MV-4-11 (cell line): ENCODE measurements at regions not wholly inside any gene's neighbourhood (a gene's known extent, or its start where the extent isn't known, plus 50 kb on each side); places are given as distances from the start of the nearest gene placed in this dataset.

Source experiments
- DNase-seq: peaks from one replicate; lab custom pipeline; 2025; lab: John Stamatoyannopoulos, UW

GRCh38 chr4:20353646-20354045, 101.9 kb downstream of the SLIT2 start:
- peak; percentile 25 for DNase-seq

DNA sequence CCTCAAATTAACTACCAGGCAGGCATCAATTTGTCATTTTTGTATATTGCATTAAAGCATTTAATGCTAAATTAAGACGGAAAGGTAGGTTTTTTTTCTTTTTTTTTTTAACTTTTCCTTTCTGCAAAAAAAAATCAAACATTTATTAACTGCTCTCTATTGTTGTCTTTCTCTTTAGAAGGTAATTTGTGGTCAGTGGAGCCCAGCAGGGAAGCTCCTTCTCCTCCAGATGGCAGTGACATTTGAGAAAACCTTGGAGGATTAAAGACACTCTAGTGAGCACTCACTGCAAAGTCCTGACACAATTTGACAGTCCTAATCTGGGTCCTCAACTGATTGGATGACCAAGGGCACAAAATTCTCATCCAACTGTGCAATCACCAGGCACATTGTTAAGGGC, 102.4 kb downstream of the SLIT2 start:
- no peak for DNase-seq

- DNase-seq = no peak
Measured at GRCh38 chr4:20356565-20356964, 104.9 kb downstream of the SLIT2 start.

GRCh38 chr4:20358110-20358509, 106.4 kb downstream of the SLIT2 start:
- no peak for DNase-seq

GRCh38 chr4:20359692-20360091, 108.0 kb downstream of the SLIT2 start:
- DNase-seq = peak; percentile 90

DNA sequence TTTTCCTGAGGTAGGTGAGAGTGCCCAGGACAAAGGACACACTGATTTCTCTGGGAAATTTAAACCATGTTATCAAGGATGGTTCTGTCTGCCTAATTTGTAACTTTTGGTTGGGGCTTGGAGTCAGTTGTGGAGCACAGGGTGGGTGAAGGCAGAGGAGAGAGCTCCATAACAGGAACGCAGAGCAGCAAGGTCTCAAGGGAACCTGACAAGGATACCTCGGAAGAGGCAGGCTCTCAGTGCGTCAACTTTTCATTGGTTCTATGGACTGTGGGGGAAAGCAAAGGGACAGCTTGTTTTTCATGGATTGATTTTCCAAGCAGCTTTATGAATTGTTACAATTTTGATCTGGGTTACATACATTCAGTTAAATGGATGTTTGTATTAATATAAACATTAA, 110.4 kb downstream of the SLIT2 start:
- no peak for DNase-seq

- DNase-seq = no peak
Measured at GRCh38 chr4:20364969-20365368, 113.3 kb downstream of the SLIT2 start.

DNA sequence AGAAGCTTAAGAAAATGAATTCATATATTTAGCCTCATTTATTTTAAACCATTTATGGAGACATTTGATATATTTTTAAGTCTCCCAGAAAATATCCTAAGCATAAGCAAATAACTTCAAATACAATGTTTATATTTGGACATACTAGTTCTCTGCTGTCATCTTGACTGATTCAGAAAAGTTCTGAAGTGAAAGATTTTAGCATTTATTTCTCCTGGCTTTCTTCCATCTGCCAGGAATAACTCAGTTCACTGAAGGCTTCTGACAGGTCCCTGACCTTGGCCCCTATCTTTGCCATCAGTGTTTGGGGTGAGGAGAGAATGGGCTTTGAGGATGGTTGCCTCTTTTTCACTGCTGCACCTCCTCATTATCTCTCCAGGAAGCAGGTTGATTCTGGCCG, 115.7 kb downstream of the SLIT2 start:
- DNase-seq = no peak

DNA sequence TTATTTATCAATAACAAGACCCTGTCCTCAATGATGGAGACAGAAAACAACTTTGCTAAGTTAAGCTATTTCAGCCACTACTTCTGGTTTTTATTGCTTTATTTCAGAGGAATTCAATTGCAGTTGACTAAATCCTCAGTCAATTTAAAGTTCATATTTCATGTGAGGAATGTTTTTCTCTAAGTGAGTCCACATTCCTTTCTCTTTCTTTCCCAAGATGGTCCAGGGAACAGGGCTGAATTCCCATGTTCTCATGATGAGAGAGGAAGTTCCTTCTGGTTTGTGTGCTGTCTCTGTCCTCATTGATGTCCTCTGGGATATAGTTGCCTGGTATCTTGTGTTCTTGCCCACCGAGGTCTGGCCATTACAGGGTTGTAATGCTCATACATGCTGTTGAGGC, 117.2 kb downstream of the SLIT2 start:
- no peak for DNase-seq

DNA sequence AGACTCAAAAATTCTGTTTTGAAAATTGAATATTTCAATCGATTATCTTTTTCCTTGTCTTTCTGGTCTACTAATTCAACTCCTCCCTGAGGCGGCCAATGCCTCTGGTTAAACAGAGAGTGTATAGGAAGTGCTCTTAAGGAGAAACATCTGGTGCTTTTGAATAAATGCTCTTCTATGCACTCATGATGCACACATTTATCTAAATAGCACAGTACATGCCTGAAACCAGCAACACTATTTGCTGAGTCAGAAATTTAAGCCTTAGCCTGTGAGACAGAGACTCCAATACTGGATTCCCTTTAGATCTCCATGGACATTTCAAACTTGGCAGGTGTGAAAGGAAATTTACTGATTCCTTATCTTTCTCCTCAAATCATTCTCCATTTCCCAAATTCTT, 118.6 kb downstream of the SLIT2 start:
- DNase-seq = no peak

DNA sequence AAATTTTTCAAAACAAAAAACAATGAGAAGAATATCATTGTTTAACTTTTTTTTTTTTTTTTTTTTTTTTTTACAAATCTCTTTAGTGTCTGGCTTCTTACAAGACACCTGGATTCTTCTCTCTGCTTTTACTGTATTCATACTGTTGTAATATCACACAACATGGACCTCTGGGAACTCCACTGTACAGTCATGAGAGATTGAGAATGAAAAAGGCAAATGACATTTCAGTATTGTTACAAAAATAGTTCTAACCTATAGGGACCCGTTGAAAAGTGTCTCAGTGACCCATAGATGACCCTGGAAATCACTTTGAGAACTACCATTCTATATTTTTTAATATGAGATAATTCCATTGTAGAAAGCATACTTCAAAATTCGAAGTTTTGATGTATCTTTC, 124.4 kb downstream of the SLIT2 start:
- no peak for DNase-seq

DNA sequence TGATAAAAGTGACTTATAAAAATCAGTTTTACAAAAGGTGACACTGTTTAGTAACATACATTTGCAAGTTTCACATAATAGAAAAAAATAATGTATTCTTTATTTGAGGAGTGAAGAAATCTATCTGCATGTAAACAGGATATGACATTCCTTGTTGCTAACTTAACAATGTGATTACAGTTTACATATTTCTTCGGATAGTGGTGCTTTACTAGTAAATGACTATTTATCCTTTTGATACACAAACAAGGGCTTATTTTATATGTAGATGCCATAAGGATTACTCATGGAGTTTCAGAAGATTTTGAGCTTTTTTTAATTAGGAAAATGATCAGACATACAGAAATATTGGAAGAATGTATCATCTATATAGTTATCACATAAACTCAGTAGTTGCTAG, 126.5 kb downstream of the SLIT2 start:
- no peak for DNase-seq

DNA sequence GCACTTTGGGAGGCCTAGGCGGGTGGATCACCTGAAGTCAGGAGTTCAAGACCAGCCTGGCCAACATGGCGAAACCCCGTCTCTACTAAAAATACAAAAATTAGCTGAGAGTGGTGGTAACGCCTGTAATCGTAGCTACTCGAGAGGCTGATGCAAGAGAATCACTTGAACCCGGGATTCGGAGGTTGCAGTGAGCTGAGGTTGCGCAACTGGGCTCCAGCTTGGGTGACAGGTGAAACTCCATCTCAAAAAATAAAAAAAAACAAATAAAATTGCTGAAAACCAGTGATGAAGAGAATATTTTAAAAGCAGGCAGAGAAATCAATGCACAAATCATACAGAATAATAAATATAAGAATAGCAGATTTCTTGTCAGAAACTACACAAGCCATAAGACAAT, 129.3 kb downstream of the SLIT2 start:
- DNase-seq = no peak

DNA sequence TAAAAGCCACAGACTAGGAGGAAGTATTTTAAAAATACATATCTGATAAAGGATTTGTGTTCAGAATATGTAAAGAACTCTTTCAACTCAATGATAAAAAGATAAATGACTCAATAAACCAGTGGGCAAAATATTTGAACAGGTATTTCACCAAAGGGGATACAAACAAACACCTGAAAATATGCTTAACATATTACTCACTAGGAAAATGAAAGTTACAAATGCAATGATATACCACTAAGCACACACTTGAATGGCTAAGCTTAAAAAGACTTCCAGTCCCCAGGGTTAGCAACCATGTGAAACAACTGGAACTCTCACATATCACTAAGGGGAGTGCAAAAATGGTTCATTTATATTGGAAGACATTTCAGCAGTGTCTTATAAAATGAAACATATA, 131.6 kb downstream of the SLIT2 start:
- DNase-seq = no peak

DNA sequence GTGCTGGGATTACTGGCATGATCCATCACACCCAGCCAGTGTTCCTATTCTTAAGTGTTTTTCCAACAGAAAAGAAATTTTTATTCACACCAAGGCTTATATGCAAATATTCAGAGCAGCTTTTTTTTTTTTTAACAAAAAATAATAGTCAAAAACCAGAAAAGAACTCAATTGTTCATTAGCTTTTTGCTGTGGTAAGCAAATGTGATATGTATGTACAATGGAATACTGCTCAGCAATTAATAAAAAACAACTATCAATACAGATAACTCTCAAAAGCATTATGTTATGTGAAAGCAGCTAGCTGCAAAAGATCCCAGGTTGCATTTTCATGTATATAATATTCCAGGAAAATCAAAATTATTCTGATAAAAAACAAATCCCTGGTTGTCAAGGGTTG, 132.3 kb downstream of the SLIT2 start:
- no peak for DNase-seq

DNA sequence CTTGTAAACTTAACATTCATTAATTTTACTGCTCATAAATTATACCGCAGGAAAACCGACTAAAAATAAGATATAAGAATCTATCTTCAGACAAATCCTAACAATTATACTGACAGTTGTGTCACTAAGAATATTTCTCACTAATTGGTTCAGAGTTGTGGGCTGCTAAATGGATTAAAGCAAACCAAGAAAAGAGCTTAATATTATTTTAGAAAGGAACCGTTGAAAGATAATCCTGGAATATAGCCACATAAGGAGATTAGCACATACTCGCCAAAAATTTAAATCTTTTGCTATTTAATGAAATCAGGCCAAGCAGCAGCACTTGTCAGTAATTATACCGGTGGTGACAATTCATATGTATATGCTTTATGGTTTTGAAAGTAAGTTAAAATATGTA, 132.8 kb downstream of the SLIT2 start:
- DNase-seq = no peak

DNA sequence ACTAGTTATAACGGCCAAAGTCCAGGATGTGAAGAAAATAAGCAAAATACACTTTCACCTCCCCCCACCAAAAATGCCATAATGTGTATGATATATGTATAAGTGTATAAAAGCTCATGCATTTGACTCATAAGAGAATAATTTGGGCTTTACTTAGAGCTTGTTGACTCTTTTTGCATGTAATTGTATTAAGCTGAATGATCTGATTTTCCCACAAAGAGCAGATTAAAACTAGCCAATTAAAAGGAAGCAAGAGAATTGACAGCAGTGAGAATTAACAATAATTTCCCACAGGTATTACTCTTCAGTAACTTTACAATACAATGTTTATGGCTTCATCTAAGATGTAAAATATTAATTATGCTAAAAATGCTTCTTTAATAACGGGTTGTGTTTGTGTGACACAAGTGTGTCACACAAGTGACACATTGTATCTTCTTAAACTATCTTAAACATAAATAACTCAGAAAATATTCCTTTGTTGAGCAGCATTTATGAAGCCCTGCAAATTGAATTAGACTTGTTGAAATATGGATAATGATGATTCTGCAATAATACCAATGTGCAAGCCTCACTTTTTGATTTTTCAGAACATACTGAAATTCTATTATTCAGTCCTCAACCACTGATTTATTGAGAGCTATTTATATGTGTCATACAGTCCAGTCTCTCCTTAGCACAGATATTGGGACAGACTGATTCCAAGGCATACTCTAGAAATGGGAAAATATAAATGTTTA, 134.5 kb downstream of the SLIT2 start:
- DNase-seq = no peak

DNA sequence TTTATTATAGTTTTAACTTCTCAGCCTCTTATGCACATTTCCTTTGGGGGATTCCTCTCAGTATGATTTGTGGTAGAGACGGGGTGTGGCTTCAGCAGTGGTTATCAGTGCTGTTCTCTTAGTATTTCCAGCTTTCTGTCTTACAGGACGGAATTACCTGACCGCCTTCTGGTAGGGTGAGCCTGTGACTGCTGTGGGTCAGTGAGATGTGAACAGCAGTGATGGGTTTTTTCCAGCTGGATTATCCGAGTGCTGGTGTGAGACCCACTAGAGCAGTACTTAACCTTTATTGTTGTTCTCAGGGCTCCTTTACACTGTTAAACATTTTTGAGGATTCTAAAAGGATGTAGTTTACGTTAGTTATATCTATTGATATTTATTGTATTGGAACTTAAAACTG, 135.2 kb downstream of the SLIT2 start:
- DNase-seq = no peak

- DNase-seq = no peak
Measured at GRCh38 chr4:20391198-20391597, 139.5 kb downstream of the SLIT2 start.

DNA sequence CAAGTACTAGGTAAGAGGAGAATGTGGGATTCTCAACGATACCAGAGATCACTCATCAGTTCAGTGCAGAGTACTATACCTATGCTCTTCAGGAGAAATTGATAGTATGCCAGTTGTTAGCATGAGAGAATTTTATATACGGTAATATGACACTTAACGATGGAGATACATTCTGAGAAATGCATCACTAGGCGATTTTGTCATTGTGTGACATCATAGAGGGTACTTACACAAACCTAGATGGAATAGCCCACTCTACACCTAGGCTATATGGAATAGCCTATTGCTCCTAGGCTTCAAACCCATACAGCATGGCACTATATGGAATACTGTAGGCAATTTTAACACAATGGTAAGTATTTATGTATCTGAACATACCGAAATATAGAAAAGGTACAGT, 140.2 kb downstream of the SLIT2 start:
- DNase-seq = no peak

- no peak for DNase-seq
Measured at GRCh38 chr4:20393486-20394100, 141.9 kb downstream of the SLIT2 start.

DNA sequence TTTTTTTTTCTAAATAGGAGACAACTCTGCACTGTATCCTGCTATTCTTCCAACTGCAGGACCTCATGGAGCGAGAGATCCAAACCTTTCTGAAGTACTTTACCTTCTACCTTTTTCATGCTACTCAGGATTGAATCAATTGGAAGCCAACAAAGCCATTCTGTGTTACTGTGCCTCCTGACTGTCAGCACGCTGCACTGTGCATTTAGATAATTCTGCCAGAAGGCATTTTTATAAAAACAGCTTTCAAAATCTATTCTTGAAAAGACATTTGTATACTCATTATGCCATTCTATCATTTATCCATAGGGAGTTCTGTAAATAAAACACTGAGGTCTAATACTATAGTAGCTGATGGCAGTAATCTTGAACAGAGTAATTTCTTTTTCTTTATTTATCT, 142.8 kb downstream of the SLIT2 start:
- no peak for DNase-seq

DNA sequence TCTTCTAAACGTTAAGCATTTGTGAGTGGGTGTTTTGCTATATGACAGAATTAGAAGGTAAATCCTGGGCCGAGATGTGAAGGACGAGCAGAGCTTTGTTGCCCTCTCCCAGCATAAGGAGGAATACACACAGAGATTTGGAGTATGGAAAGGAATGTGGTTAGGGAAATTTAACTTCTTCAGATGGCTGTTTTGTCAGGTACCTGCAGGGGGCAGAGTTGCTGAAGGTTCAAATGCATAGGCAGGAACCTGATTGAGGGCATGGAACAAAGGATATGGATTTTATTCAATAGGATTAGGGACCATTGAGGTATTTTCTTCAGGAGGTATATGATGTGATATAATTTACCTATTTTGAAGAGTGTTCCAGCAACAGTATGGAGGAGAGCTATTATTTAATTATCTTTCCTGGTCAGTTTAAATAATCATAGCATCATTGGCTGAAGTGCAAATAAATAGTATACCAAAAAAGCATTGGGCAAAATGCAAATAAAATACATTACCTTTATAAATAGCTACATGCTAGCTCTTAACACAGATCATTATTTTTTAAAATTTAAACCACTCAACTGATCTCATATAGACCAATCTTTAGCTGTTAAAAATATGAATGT, 143.6 kb downstream of the SLIT2 start:
- DNase-seq = no peak

- peak; percentile 49 for DNase-seq
Measured at GRCh38 chr4:20403290-20403689, 151.6 kb downstream of the SLIT2 start.
